HG03175 (cell line): ENCODE measurements at regions not wholly inside any gene's neighbourhood (a gene's known extent, or its start where the extent isn't known, plus 50 kb on each side); places are given as distances from the start of the nearest gene placed in this dataset.
"Not testable (repeated sequence)": the region's sequence is repeated elsewhere in the genome, so short reads cannot be mapped to it uniquely, and the experiment has no call there.

ENCODE experiments used
- ATAC-seq: cut with Tn5 transposase; IDR thresholded peaks from one replicate; pipeline ENCODE4 v1.9.1; 2021; ENCODE audit warnings: mild to moderate bottlenecking, moderate library complexity; ENCODE audit not compliant: unreplicated experiment

DNA sequence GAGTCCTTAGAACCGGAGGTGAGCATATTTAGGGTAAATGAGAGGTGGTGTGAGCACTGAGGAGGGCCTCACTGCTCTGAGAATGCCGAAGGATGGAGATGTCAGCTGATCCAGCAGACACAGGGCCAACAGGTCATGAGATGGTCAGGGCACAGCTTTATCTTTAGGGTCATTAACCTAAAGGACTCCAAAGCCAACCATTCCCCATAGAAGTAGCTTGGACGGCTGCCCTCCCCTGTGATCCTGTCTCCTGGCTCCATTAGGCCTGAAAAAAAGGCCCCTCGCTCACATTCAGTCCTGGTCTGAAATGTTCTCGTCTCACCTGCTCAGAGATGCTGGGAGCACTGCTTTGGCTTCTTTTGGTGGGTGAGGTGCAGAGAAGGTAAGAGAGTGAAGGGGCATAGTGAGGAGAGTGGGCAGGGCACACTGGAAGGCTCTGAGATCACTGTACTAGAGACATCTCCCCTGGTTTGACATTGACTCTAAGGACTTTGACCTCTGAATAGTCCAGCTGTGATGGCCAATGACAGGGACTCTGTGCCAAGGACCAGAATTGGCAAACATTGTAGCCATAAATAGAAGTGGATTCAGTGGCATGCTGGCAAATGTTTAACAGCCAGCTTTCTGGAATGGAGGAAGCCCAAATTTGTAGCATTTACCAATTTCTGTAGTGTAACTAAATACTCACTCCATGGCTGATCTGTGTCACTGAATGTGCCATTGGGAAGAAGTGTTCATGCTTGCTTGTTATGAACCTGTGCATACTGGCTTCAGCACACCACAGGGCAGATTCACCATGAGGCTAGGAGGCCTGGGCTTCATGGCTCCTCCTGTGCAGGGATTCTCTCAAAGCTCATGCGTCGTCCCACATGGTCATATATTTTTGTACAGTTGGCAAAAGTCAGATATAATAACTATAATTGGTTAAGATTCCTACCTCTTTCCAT lies 76.2 kb upstream of the MRPS22 start:
- ATAC-seq: no peak

GRCh38 chr3:139269984-139270383 lies 73.8 kb upstream of the MRPS22 start:
- no peak for ATAC-seq

GRCh38 chr3:139270652-139271051 lies 73.2 kb upstream of the MRPS22 start:
- not testable (repeated sequence) for ATAC-seq

DNA sequence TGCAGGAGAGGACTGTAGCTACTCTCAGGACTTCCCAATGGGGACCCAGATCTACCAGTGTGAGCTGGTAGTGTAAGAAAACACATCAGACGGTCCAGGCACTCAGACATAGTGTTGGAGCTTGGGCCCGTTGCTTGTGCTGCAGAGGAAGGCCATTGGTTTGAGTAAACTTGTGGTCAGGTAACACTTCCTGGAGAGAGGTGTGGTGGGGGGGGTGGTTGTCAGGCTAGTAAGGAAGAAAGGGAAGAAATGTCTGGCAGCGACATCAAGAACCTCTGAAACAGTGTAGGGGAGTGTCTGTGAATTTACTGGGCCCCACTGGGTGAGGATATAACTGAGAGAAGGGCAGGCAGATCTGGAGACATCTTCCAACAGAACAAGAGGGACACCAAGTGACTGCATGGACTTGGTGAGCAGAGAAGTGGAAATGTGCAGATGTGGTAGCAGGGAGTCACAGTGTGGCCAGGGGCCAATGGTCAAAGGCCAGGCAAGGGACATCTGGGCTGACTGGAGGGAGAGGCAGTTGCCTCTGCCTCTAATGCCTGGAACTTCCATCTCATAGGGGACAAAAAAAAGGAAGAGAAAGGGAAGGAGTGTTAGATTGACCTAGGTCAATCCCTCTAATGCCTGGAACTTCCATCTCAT lies 63.7 kb upstream of the MRPS22 start:
- ATAC-seq: no peak

GRCh38 chr3:139281096-139281495 lies 62.7 kb upstream of the MRPS22 start:
- no peak for ATAC-seq

DNA sequence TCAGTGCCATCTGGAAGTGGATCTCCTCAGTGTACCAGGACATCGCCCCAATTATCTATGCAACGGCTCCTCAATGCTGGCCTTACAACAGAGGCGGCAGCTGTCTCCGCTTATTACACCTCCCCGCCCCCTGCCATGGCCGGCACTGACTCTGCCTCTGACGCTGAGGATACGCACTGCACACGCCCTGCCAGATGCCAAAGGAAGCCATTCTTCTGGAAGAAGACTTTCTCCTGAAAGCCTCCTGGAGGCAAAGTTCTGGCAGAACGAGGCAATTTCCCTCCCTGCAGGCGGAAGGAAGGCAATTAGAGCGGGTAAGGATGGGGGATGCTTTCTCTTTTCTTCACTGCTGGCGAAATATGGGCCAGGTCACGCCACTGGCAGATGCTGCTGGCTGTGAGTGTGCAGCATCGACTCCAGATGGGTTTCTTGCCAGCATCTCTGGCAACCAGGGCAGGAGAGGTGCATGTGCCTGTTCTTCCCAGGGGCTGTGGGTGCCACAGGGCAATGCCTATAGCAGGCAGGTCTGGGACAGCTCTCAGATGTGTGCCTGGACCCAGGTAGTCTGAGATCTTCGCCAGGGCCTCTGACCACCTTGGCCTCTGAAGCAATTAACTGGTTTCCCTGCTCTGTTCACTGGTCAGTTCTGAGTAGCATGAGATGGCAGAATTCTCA lies 62.2 kb upstream of the MRPS22 start:
- ATAC-seq: no peak

GRCh38 chr3:139283301-139283700 lies 60.5 kb upstream of the MRPS22 start:
- ATAC-seq: no peak

- ATAC-seq: no peak
Measured at GRCh38 chr3:139284221-139284620, 59.6 kb upstream of the MRPS22 start.

GRCh38 chr3:139285691-139286090 lies 58.1 kb upstream of the MRPS22 start:
- no peak for ATAC-seq

GRCh38 chr3:139286241-139286640 lies 57.6 kb upstream of the MRPS22 start:
- ATAC-seq: no peak

- ATAC-seq: no peak
Measured at GRCh38 chr3:139286825-139287224, 57.0 kb upstream of the MRPS22 start.

DNA sequence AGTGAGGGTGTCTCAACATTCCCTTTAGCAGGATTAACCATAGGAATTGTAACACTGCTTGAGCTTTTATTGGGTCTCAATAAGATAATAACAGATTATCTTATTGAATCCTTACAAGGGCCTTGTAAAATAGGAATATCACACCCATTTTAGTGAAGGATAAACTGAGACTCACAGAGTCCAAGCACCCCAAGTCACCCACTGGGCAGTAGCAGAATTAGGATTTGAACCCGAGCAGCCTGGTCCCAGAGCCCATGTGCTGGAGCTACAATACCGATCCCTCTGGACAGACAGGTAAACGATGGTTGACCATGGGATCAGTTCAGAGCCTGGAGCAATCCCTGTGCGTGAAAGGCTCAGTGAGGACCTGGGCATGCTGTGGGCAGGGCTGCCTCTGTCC lies 56.3 kb upstream of the MRPS22 start:
- ATAC-seq: no peak

DNA sequence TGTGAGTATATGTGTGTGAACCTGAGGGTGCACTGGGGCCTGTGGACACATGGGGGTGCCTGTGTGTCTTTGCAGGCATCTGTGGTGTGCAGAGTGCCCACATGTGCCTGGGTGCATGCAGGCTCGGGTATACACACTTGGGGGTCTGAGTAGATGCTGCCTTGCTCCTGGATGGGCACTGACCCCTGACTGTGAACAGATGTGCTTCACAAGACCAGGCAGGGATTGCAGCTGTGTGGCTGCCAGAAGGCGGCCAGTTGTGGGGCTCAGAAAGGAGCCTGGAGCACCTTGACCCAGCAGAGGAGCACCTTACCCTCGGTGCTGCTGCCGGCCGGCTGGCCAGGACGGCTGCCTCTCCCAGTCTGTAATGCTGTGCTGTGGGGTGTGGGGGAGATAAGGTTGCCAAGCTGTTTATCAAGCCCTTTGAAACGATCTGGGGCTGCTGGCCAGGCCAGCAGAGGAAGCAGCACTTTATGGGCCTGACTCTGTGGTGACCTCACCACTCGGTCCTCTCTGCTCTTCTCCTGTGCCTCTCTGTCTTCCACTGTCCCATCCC lies 55.5 kb upstream of the MRPS22 start:
- ATAC-seq: no peak

GRCh38 chr3:139289860-139290524 lies 53.8 kb upstream of the MRPS22 start:
- ATAC-seq: no peak

- ATAC-seq: no peak
Measured at GRCh38 chr3:139291276-139292051, 52.4 kb upstream of the MRPS22 start.

- ATAC-seq: no peak
Measured at GRCh38 chr3:139292192-139292591, 51.6 kb upstream of the MRPS22 start.

GRCh38 chr3:139292711-139293664 lies 50.8 kb upstream of the MRPS22 start:
- ATAC-seq: no peak

DNA sequence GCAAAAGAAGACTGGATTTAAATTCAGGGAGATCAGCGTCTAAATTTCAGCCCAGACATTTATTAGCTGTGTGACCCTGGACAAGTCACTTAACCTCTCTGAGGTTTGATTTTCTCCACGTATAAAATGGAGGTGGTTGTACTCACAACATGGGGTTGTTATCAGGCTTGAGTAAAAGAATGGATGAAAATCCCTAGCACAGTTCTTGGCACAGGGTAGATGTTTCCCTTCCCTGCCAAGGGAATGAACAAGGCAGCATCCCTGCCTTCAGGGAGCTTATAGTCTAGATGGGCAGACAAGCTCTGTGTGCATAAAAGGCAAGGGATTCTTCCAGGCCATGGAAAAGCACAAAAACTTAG lies 50.2 kb upstream of the MRPS22 start:
- ATAC-seq: no peak
